ENCODE measurements at regions not wholly inside any gene's neighbourhood (a gene's known extent, or its start where the extent isn't known, plus 50 kb on each side); places are given as distances from the start of the nearest gene placed in this dataset.

- Histone ChIP-seq H3K9ac (replicated peaks; ENCODE audit: extremely low read depth, insufficient read depth, low read length) (no peak overlapping the region), H3K27me3 (ENCODE audit: control insufficient read depth in 2 of 2, insufficient read depth in 2 of 2, low read length in 2 of 2) (no peaks in the 10 kb centered on the region), H3K9me1 (replicated peaks; ENCODE audit: control insufficient read depth, extremely low read depth, insufficient read depth, low read length) (no peaks in the 10 kb centered on the region), H2AFZ (ENCODE audit: low read depth, low read length) (no peak overlapping the region), H3K4me1 (ENCODE audit: control insufficient read depth, extremely low read depth, insufficient read depth, low read length) (no peaks in the 10 kb centered on the region), H4K20me1 (replicated peaks; ENCODE audit: control insufficient read depth, extremely low read depth, insufficient read depth, low read length) (no peaks in the 10 kb centered on the region), H3K36me3 (ENCODE audit: control insufficient read depth in 2 of 2, extremely low read depth in 1 of 2, insufficient read depth in 2 of 2, low read length in 2 of 2) (no peaks in the 10 kb centered on the region), H3K4me3 (replicated peaks in 1 of 3; ENCODE audit: insufficient read depth in 1 of 3, low read depth in 1 of 3, low read length in 3 of 3) (no peak overlapping the region), H3K27ac (ENCODE audit: insufficient read depth, low read depth, low read length) (no peak overlapping the region), H3K79me2 (ENCODE audit: control insufficient read depth, insufficient read depth, low read length) (no peaks in the 10 kb centered on the region), H3K9me3 (replicated peaks; ENCODE audit: control insufficient read depth, insufficient read depth, low read length) (no peaks in the 10 kb centered on the region), H3K4me2 (ENCODE audit: insufficient read depth, low read length) (no peak overlapping the region)
- no peak for DNase-seq (ENCODE audit: low read depth, low spot score)
- ChIA-PET CTCF (no interaction called here), POLR2A (no interaction called here)
- BruUV-seq (replicated peaks) = no TSS peak
- intact Hi-C loops (cut with micrococcal nuclease) = no loop called here
- TF ChIP-seq MAX (IDR thresholded peaks at IDR 0.05; ENCODE audit: insufficient read depth, insufficient read length) = no peak
- TF ChIP-seq, protein P1, sequence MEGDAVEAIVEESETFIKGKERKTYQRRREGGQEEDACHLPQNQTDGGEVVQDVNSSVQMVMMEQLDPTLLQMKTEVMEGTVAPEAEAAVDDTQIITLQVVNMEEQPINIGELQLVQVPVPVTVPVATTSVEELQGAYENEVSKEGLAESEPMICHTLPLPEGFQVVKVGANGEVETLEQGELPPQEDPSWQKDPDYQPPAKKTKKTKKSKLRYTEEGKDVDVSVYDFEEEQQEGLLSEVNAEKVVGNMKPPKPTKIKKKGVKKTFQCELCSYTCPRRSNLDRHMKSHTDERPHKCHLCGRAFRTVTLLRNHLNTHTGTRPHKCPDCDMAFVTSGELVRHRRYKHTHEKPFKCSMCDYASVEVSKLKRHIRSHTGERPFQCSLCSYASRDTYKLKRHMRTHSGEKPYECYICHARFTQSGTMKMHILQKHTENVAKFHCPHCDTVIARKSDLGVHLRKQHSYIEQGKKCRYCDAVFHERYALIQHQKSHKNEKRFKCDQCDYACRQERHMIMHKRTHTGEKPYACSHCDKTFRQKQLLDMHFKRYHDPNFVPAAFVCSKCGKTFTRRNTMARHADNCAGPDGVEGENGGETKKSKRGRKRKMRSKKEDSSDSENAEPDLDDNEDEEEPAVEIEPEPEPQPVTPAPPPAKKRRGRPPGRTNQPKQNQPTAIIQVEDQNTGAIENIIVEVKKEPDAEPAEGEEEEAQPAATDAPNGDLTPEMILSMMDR (IDR thresholded peaks at IDR 0.05; ENCODE audit: extremely low read depth in 1 of 2, insufficient read depth in 1 of 2, low read depth in 1 of 2, low read length in 2 of 2) = no peak
- TF ChIP-seq POLR2A (IDR thresholded peaks at IDR 0.05; ENCODE audit: low read depth, low read length) = no peak
- TF ChIP-seq EZH2 (IDR thresholded peaks at IDR 0.05; ENCODE audit: borderline replicate concordance, low read depth, low read length, severe bottlenecking) = no peak
- no peak for TF ChIP-seq FOS (IDR thresholded peaks at IDR 0.05; ENCODE audit: borderline replicate concordance, insufficient read depth, low read length)
- no peak for TF ChIP-seq JUN (IDR thresholded peaks at IDR 0.05; ENCODE audit: borderline replicate concordance, insufficient read depth, insufficient read length, low read depth)
- TF ChIP-seq GATA2 (IDR thresholded peaks at IDR 0.05; ENCODE audit: insufficient read depth, insufficient read length, low read depth, low read length) = no peak
- TF ChIP-seq MYC (IDR thresholded peaks at IDR 0.05; ENCODE audit: low read depth, low read length) = no peak
- FAIRE-seq = no peak
- dilution Hi-C loops (cut with MboI; ENCODE audit: extremely low pct_ligation_motif_present, low sequenced_read_pairs) = no loop called here
Observed at GRCh38 chr21:18114810-18115209, 129.8 kb upstream of the CHODL start.

All from endothelial cell of umbilical vein (primary cell).